ENCODE measurements at regions not wholly inside any gene's neighbourhood (a gene's known extent, or its start where the extent isn't known, plus 50 kb on each side); places are given as distances from the start of the nearest gene placed in this dataset.

DNA sequence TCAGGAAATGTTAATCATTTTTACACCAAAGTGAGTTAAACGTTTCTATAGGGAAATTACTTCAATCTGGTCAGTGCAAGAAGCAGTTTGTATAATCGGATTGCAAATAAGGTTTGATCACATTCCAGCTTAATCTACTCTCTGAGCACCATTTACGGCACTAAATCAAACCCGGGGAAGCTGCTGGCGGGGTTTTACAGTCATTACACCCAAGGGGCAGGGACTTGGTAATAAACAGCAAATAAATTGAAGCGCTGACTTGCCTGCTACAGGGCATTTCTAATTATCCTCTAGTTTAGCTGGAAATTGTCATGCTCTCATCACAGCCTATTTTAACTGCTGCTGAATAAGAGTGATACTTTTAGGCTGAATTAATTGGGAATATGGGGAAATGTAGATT, 152.1 kb upstream of the SOX21 start:
- Histone ChIP-seq H3K27me3 (ENCODE audit: control insufficient read depth, insufficient read depth, low read length) (peaks cover 10% of the 10 kb centered on the region), H3K27ac (ENCODE audit: insufficient read depth, low read length) (no peak overlapping the region), H3K36me3 (ENCODE audit: control insufficient read depth, insufficient read depth, low read length) (no peaks in the 10 kb centered on the region), H2BK5ac (ENCODE audit: low read depth, low read length, poor library complexity, severe bottlenecking) (no peak overlapping the region), H3K9me1 (ENCODE audit: insufficient read depth, low read length) (no peaks in the 10 kb centered on the region), H3K4me3 (ENCODE audit: insufficient read depth, low read depth, low read length) (no peak overlapping the region), H3K4ac (ENCODE audit: low read depth, low read length) (no peak overlapping the region), H3K4me1 (ENCODE audit: control insufficient read depth, insufficient read depth, low read length) (no peaks in the 10 kb centered on the region), H3K4me2 (ENCODE audit: low read depth, low read length) (no peak overlapping the region), H3K79me1 (ENCODE audit: low read depth in 1 of 2, low read length in 2 of 2) (no peaks in the 10 kb centered on the region), H4K20me1 (ENCODE audit: insufficient read depth, low read length) (no peaks in the 10 kb centered on the region), H3K18ac (ENCODE audit: low read depth, low read length) (no peak overlapping the region), H4K5ac (ENCODE audit: low read depth, low read length) (no peak overlapping the region), H3K9me3 (ENCODE audit: control insufficient read depth, insufficient read depth, low read length) (no peaks in the 10 kb centered on the region), H2AK5ac (ENCODE audit: low read depth, low read length) (no peak overlapping the region), H4K91ac (ENCODE audit: insufficient read depth, low read depth, low read length) (no peak overlapping the region), H3K23ac (ENCODE audit: low read depth, low read length) (no peak overlapping the region), H3K9ac (ENCODE audit: low read depth, low read length) (no peak overlapping the region), H2BK15ac (ENCODE audit: low read depth, low read length) (no peak overlapping the region), H2BK120ac (ENCODE audit: low read depth, low read length) (no peak overlapping the region), H4K8ac (ENCODE audit: low read depth in 2 of 2, low read length in 2 of 2) (no peak overlapping the region), H2BK20ac (ENCODE audit: low read depth, low read length) (no peak overlapping the region), H2AFZ (replicated peaks; ENCODE audit: low read length, poor library complexity) (no peak overlapping the region), H3K56ac (ENCODE audit: extremely low read depth, insufficient read depth, low read length) (no peak overlapping the region), H3K14ac (replicated peaks; ENCODE audit: low read depth, low read length) (no peak overlapping the region), H2AK9ac (replicated peaks; ENCODE audit: low read depth, low read length, poor library complexity) (no peak overlapping the region)
- POLR2A ChIA-PET (ENCODE audit: unreplicated experiment), result no interaction called here
- ATAC-seq (ENCODE audit: low read depth) (no peak), DNase-seq (no peak)
- no TSS peak for BruUV-seq (replicated peaks)
- in situ Hi-C loops (cut with MboI; ENCODE audit: low sequenced_read_pairs), result no loop called here
- WGBS, 2 experiments (ENCODE audit: extremely low coverage in 2 of 2, insufficient read length in 1 of 2), result 7% methylated on average over 3 of the region's 6 CpGs; no CpG with 5 or more reads in 1 of the 2 experiments
- TF ChIP-seq BHLHE40 (IDR thresholded peaks at IDR 0.05; ENCODE audit: low read depth, low read length), result no peak
- TF ChIP-seq FOS (IDR thresholded peaks at IDR 0.05; ENCODE audit: low read depth, low read length), result no peak
- TF ChIP-seq POLR2A (IDR thresholded peaks at IDR 0.05; ENCODE audit: low read depth, low read length), result no peak
- TF ChIP-seq, protein P1, sequence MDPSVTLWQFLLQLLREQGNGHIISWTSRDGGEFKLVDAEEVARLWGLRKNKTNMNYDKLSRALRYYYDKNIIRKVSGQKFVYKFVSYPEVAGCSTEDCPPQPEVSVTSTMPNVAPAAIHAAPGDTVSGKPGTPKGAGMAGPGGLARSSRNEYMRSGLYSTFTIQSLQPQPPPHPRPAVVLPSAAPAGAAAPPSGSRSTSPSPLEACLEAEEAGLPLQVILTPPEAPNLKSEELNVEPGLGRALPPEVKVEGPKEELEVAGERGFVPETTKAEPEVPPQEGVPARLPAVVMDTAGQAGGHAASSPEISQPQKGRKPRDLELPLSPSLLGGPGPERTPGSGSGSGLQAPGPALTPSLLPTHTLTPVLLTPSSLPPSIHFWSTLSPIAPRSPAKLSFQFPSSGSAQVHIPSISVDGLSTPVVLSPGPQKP (IDR thresholded peaks at IDR 0.05; ENCODE audit: borderline replicate concordance, low read depth, low read length), result no peak
- no peak for TF ChIP-seq RCOR1 (IDR thresholded peaks at IDR 0.05; ENCODE audit: insufficient replicate concordance, low read length)
- TF ChIP-seq, protein P2, sequence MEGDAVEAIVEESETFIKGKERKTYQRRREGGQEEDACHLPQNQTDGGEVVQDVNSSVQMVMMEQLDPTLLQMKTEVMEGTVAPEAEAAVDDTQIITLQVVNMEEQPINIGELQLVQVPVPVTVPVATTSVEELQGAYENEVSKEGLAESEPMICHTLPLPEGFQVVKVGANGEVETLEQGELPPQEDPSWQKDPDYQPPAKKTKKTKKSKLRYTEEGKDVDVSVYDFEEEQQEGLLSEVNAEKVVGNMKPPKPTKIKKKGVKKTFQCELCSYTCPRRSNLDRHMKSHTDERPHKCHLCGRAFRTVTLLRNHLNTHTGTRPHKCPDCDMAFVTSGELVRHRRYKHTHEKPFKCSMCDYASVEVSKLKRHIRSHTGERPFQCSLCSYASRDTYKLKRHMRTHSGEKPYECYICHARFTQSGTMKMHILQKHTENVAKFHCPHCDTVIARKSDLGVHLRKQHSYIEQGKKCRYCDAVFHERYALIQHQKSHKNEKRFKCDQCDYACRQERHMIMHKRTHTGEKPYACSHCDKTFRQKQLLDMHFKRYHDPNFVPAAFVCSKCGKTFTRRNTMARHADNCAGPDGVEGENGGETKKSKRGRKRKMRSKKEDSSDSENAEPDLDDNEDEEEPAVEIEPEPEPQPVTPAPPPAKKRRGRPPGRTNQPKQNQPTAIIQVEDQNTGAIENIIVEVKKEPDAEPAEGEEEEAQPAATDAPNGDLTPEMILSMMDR (conservative IDR thresholded peaks at IDR 0.05; ENCODE audit: low read depth, low read length), result no peak
- TF ChIP-seq MXI1 (IDR thresholded peaks at IDR 0.05; ENCODE audit: borderline replicate concordance, low read depth, low read length), result no peak
- no peak for TF ChIP-seq CHD1 (IDR thresholded peaks at IDR 0.05; ENCODE audit: low read depth, low read length)
- TF ChIP-seq, protein P3, sequence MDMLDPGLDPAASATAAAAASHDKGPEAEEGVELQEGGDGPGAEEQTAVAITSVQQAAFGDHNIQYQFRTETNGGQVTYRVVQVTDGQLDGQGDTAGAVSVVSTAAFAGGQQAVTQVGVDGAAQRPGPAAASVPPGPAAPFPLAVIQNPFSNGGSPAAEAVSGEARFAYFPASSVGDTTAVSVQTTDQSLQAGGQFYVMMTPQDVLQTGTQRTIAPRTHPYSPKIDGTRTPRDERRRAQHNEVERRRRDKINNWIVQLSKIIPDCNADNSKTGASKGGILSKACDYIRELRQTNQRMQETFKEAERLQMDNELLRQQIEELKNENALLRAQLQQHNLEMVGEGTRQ (IDR thresholded peaks at IDR 0.05; ENCODE audit: low read depth, low read length), result no peak
- no peak for TF ChIP-seq CEBPB (IDR thresholded peaks at IDR 0.05; ENCODE audit: low read depth, low read length)
- TF ChIP-seq RAD21 (IDR thresholded peaks at IDR 0.05; ENCODE audit: low read length), result no peak
- TF ChIP-seq MAZ (IDR thresholded peaks at IDR 0.05; ENCODE audit: borderline replicate concordance, low read depth, low read length), result no peak
- no peak for TF ChIP-seq NFE2L2 (IDR thresholded peaks at IDR 0.05; ENCODE audit: low read depth, low read length)
- TF ChIP-seq MAFK (IDR thresholded peaks at IDR 0.05; ENCODE audit: low read depth, low read length), result no peak
- no peak for TF ChIP-seq RFX5 (IDR thresholded peaks at IDR 0.05; ENCODE audit: low read depth, low read length)
- TF ChIP-seq SMC3 (IDR thresholded peaks at IDR 0.05; ENCODE audit: low read depth, low read length), result no peak
- intact Hi-C loops (cut with micrococcal nuclease), result no loop called here
- CTCF ChIA-PET, result no interaction called here
- dilution Hi-C loops (cut with HindIII; ENCODE audit: low sequenced_read_pairs, unreplicated experiment), result no loop called here
